ENCODE measurements at regions not wholly inside any gene's neighbourhood (a gene's known extent, or its start where the extent isn't known, plus 50 kb on each side); places are given as distances from the start of the nearest gene placed in this dataset.

- no peak for TF ChIP-seq EZH2phosphoT487 (IDR thresholded peaks at IDR 0.05; ENCODE audit: unreplicated experiment)
- TF ChIP-seq POLR2AphosphoS5 (IDR thresholded peaks at IDR 0.05; ENCODE audit: low read depth), result no peak
- TF ChIP-seq, protein P1, sequence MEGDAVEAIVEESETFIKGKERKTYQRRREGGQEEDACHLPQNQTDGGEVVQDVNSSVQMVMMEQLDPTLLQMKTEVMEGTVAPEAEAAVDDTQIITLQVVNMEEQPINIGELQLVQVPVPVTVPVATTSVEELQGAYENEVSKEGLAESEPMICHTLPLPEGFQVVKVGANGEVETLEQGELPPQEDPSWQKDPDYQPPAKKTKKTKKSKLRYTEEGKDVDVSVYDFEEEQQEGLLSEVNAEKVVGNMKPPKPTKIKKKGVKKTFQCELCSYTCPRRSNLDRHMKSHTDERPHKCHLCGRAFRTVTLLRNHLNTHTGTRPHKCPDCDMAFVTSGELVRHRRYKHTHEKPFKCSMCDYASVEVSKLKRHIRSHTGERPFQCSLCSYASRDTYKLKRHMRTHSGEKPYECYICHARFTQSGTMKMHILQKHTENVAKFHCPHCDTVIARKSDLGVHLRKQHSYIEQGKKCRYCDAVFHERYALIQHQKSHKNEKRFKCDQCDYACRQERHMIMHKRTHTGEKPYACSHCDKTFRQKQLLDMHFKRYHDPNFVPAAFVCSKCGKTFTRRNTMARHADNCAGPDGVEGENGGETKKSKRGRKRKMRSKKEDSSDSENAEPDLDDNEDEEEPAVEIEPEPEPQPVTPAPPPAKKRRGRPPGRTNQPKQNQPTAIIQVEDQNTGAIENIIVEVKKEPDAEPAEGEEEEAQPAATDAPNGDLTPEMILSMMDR (conservative IDR thresholded peaks at IDR 0.05; ENCODE audit: low read depth in 2 of 2), result no peak
- TF ChIP-seq CREB1 (CRISPR knock-in tag; IDR thresholded peaks at IDR 0.05; ENCODE audit: low read depth), result no peak
- no peak for TF ChIP-seq JUNB (IDR thresholded peaks at IDR 0.05; ENCODE audit: unreplicated experiment)
- no peak for TF ChIP-seq STAT1 (IDR thresholded peaks at IDR 0.05; ENCODE audit: unreplicated experiment)
These were observed 345.5 kb downstream of the TNS1 start for GRCh38 chr2:217657252-217657651.
